ENCODE measurements at regions not wholly inside any gene's neighbourhood (a gene's known extent, or its start where the extent isn't known, plus 50 kb on each side); places are given as distances from the start of the nearest gene placed in this dataset.
"Not testable (repeated sequence)": the region's sequence is repeated elsewhere in the genome, so short reads cannot be mapped to it uniquely, and the experiment has no call there.

GRCh38 chr1:115452600-115453329 lies 114.7 kb upstream of the NGF start:
- no peak for DNase-seq

- no peak for DNase-seq
Measured at GRCh38 chr1:115450501-115451040, 112.5 kb upstream of the NGF start.

GRCh38 chr1:115448282-115449044 lies 110.4 kb upstream of the NGF start:
- no peak for DNase-seq

GRCh38 chr1:115447672-115448071 lies 109.6 kb upstream of the NGF start:
- no peak for DNase-seq

GRCh38 chr1:115445090-115445489 lies 107.0 kb upstream of the NGF start:
- no peak for DNase-seq

- DNase-seq: no peak
Measured at GRCh38 chr1:115440733-115441132, 102.7 kb upstream of the NGF start.

- not testable (repeated sequence) for DNase-seq
Measured at GRCh38 chr1:115439520-115439919, 101.5 kb upstream of the NGF start.

GRCh38 chr1:115437196-115437595 lies 99.1 kb upstream of the NGF start:
- no peak for DNase-seq

- DNase-seq: no peak
Measured at GRCh38 chr1:115436596-115436995, 98.5 kb upstream of the NGF start.

GRCh38 chr1:115433483-115433882 lies 95.4 kb upstream of the NGF start:
- no peak for DNase-seq

GRCh38 chr1:115432061-115432460 lies 94.0 kb upstream of the NGF start:
- no peak for DNase-seq

- no peak for DNase-seq
Measured at GRCh38 chr1:115430441-115431158, 92.6 kb upstream of the NGF start.

- DNase-seq: no peak
Measured at GRCh38 chr1:115429884-115430283, 91.8 kb upstream of the NGF start.

GRCh38 chr1:115429241-115429640 lies 91.2 kb upstream of the NGF start:
- DNase-seq: no peak

GRCh38 chr1:115428676-115429075 lies 90.6 kb upstream of the NGF start:
- DNase-seq: no peak

GRCh38 chr1:115428256-115428655 lies 90.2 kb upstream of the NGF start:
- DNase-seq: no peak

GRCh38 chr1:115426956-115427355 lies 88.9 kb upstream of the NGF start:
- no peak for DNase-seq

GRCh38 chr1:115426231-115426771 lies 88.3 kb upstream of the NGF start:
- DNase-seq: no peak

GRCh38 chr1:115425442-115425841 lies 87.4 kb upstream of the NGF start:
- no peak for DNase-seq

- no peak for DNase-seq
Measured at GRCh38 chr1:115423776-115424175, 85.7 kb upstream of the NGF start.

- DNase-seq: no peak
Measured at GRCh38 chr1:115419571-115419970, 81.5 kb upstream of the NGF start.

GRCh38 chr1:115413621-115414020 lies 75.6 kb upstream of the NGF start:
- DNase-seq: no peak

GRCh38 chr1:115413208-115413607 lies 75.2 kb upstream of the NGF start:
- no peak for DNase-seq

Measured in CD4-positive, alpha-beta T cell treated with Interleukin-6 for 4 hours (primary cell).